SK-N-SH (cell line): ENCODE measurements at regions not wholly inside any gene's neighbourhood (a gene's known extent, or its start where the extent isn't known, plus 50 kb on each side); places are given as distances from the start of the nearest gene placed in this dataset.

Source experiments
- CTCF ChIA-PET: fragments of 300-600, 350-600 bp; formaldehyde crosslinking; extraction: SDS; loops from one replicate; lab custom pipeline; 2021; lab: Yijun Ruan, JAX
- POLR2A ChIA-PET: fragments of 350-600 bp; sonication (Branson Sonifier 250); formaldehyde crosslinking; extraction: SDS; loops from one replicate; lab custom pipeline; 2020; ENCODE audit warnings: antibody characterized with exemption, inconsistent platforms; lab: Yijun Ruan, JAX
- DNase-seq: peaks from one replicate; pipeline ENCODE4 v3.0.0; 2012
- H2AFZ ChIP-seq: fragments of 200-600 bp; sonication (generic); 2 replicates; pipeline ENCODE4 v1.8.1; 2016; ENCODE audit warnings: antibody characterized with exemption, mild to moderate bottlenecking, low read depth
- H3F3A ChIP-seq: fragments of 200-600 bp; sonication (generic); replicated peaks from 2 replicates; pipeline ENCODE3; 2016; ENCODE audit warnings: antibody characterized with exemption, mild to moderate bottlenecking; ENCODE audit not compliant: insufficient read depth
- H3K27ac ChIP-seq, 2 experiments: fragments of 200-500 bp in 1 of 2; fragments of 200-600 bp in 1 of 2; sonication (Bioruptor generic) in 1 of 2; sonication (generic), shearing (Covaris generic) in 1 of 2; 2 replicates each; pipeline versions ENCODE4 v1.5.1 to v1.6.1; 2014 to 2016; ENCODE audit warnings: low read depth in 2 of 2, inconsistent platforms in 1 of 2, low read length in 1 of 2, mild to moderate bottlenecking in 1 of 2, mixed read lengths in 1 of 2
- H3K27me3 ChIP-seq: fragments of 200-600 bp; sonication (generic), shearing (Covaris generic); 2 replicates; pipeline ENCODE4 v1.6.1; 2016; ENCODE audit warnings: mixed run types; ENCODE audit not compliant: insufficient read depth
- H3K36me3 ChIP-seq, 2 experiments: fragments of 200-500 bp in 1 of 2; fragments of 200-600 bp in 1 of 2; sonication (Bioruptor generic) in 1 of 2; sonication (generic) in 1 of 2; replicated peaks in 1 of 2; 2 replicates each; pipeline versions ENCODE3 to v1.5.1; 2014 to 2016; ENCODE audit warnings: low read length in 1 of 2, mild to moderate bottlenecking in 1 of 2; ENCODE audit not compliant: insufficient read depth in 2 of 2, control insufficient read depth in 1 of 2
- H3K4me1 ChIP-seq, 2 experiments: fragments of 200-500 bp in 1 of 2; fragments of 200-600 bp in 1 of 2; sonication (Bioruptor generic) in 1 of 2; sonication (generic), shearing (Covaris generic) in 1 of 2; 2 replicates each; pipeline versions ENCODE4 v1.5.1 to v1.6.1; 2014 to 2016; ENCODE audit warnings: low read depth in 1 of 2, low read length in 1 of 2, mixed run types in 1 of 2; ENCODE audit not compliant: insufficient read depth in 2 of 2, control insufficient read depth in 1 of 2
- H3K4me2 ChIP-seq: fragments of 200-600 bp; sonication (generic), shearing (Covaris generic); 2 replicates; pipeline ENCODE4 v1.6.1; 2017; ENCODE audit warnings: mixed run types
- H3K4me3 ChIP-seq, 2 experiments: fragments of 200-500 bp in 1 of 2; fragments of 200-600 bp in 1 of 2; sonication (Bioruptor generic) in 1 of 2; sonication (generic), shearing (Covaris generic) in 1 of 2; 2 replicates each; pipeline versions ENCODE4 v1.5.1 to v1.8.1; 2014 to 2016; ENCODE audit warnings: low read depth in 2 of 2, inconsistent platforms in 1 of 2, low read length in 1 of 2, mild to moderate bottlenecking in 1 of 2, mixed read lengths in 1 of 2, moderate library complexity in 1 of 2
- H3K79me2 ChIP-seq: fragments of 200-600 bp; sonication (generic); 2 replicates; pipeline ENCODE4 v1.8.1; 2017; ENCODE audit warnings: mild to moderate bottlenecking; ENCODE audit not compliant: insufficient read depth
- H3K9ac ChIP-seq: fragments of 200-600 bp; sonication (generic); 2 replicates; pipeline ENCODE4 v1.6.1; 2017; ENCODE audit warnings: mixed run types
- H3K9me2 ChIP-seq: fragments of 200-600 bp; sonication (generic); 2 replicates; pipeline ENCODE4 v1.6.1; 2017; ENCODE audit warnings: mixed run types
- H3K9me3 ChIP-seq: fragments of 200-600 bp; sonication (generic); 2 replicates; pipeline ENCODE4 v1.6.1; 2017; ENCODE audit warnings: mixed run types, mild to moderate bottlenecking, moderate library complexity
- H4K20me1 ChIP-seq: fragments of 200-600 bp; sonication (generic); 2 replicates; pipeline ENCODE4 v1.6.1; 2017; ENCODE audit warnings: mild to moderate bottlenecking, mixed run types; ENCODE audit not compliant: insufficient read depth
- CHD2 ChIP-seq: fragments of 150-350 bp; IDR thresholded peaks from 2 replicates; pipeline ENCODE4 v1.6.1; 2018; ENCODE audit warnings: low read length; ENCODE audit not compliant: partially characterized antibody
- CTCF ChIP-seq: fragments of 200-600 bp; sonication (generic); IDR thresholded peaks from 2 replicates; pipeline ENCODE4 v1.6.1; 2017; ENCODE audit warnings: antibody characterized with exemption, mild to moderate bottlenecking, moderate library complexity
- EP300 ChIP-seq, 2 experiments: IDR thresholded peaks; 2 replicates each; pipeline versions ENCODE4 v1.4.0 to v1.6.1; 2012; ENCODE audit warnings: borderline replicate concordance in 1 of 2, low read depth in 1 of 2, low read length in 1 of 2
- EZH2phosphoT487 ChIP-seq: fragments of 200-600 bp; sonication (generic); IDR thresholded peaks from 2 replicates; pipeline ENCODE4 v1.6.1; 2017; ENCODE audit warnings: low read depth, mixed run types, mild to moderate bottlenecking, antibody characterized with exemption, moderate library complexity, borderline replicate concordance
- FOSL2 ChIP-seq: IDR thresholded peaks from 2 replicates; pipeline ENCODE4 v1.4.0; 2012; ENCODE audit warnings: low read depth, mild to moderate bottlenecking, moderate library complexity, borderline replicate concordance
- FOXJ3 ChIP-seq: sonication (generic); formaldehyde crosslinking; IDR thresholded peaks from 2 replicates; pipeline ENCODE4 v1.5.1; 2020; ENCODE audit warnings: mild to moderate bottlenecking, missing genetic modification reagents
- FOXM1 ChIP-seq: IDR thresholded peaks from 2 replicates; pipeline ENCODE4 v1.4.0; 2012; ENCODE audit warnings: low read depth, mild to moderate bottlenecking
- GABPA ChIP-seq: IDR thresholded peaks from 2 replicates; pipeline ENCODE4 v1.4.0; 2012; ENCODE audit warnings: low read depth, mild to moderate bottlenecking
- GATA2 ChIP-seq: sonication (generic); formaldehyde crosslinking; IDR thresholded peaks from 2 replicates; pipeline ENCODE4 v1.5.0; 2020; ENCODE audit warnings: mild to moderate bottlenecking, missing genetic modification reagents
- MEF2A ChIP-seq: IDR thresholded peaks from 2 replicates; pipeline ENCODE4 v1.4.0; 2012; ENCODE audit warnings: low read depth, borderline replicate concordance
- NFIC ChIP-seq: IDR thresholded peaks from 2 replicates; pipeline ENCODE4 v1.4.0; 2012; ENCODE audit warnings: borderline replicate concordance
- PBX3 ChIP-seq: IDR thresholded peaks from 2 replicates; pipeline ENCODE4; 2012
- POLR2AphosphoS5 ChIP-seq: IDR thresholded peaks from 2 replicates; pipeline ENCODE4 v1.6.1; 2012; ENCODE audit warnings: low read depth, low read length
- RAD21 ChIP-seq: IDR thresholded peaks from 2 replicates; pipeline ENCODE4 v1.6.1; 2012; ENCODE audit warnings: mild to moderate bottlenecking, low read length
- RFX5 ChIP-seq: IDR thresholded peaks from 2 replicates; pipeline ENCODE4 v1.6.1; 2012; ENCODE audit warnings: mild to moderate bottlenecking, improper control_type of control experiment, low read length
- RXRA ChIP-seq: IDR thresholded peaks from 2 replicates; pipeline ENCODE4 v1.4.0; 2012; ENCODE audit warnings: low read depth, mild to moderate bottlenecking, borderline replicate concordance
- TCF12 ChIP-seq: IDR thresholded peaks from 2 replicates; pipeline ENCODE4 v1.4.0; 2012
- TEAD4 ChIP-seq: IDR thresholded peaks from 2 replicates; pipeline ENCODE4 v1.4.0; 2012; ENCODE audit warnings: mild to moderate bottlenecking, borderline replicate concordance; ENCODE audit not compliant: insufficient read depth
- USF1 ChIP-seq: IDR thresholded peaks from 2 replicates; pipeline ENCODE4 v1.4.0; 2012; ENCODE audit warnings: low read depth, borderline replicate concordance
- USF2 ChIP-seq: fragments of 150-350 bp; IDR thresholded peaks from 2 replicates; pipeline ENCODE4 v1.6.1; 2017; ENCODE audit warnings: antibody characterized with exemption, low read length, low read depth, borderline replicate concordance
- YY1 ChIP-seq: IDR thresholded peaks from 2 replicates; pipeline ENCODE4 v1.4.0; 2012; ENCODE audit warnings: low read depth, mild to moderate bottlenecking
- WGBS: methylation state at CpG from one replicate; pipeline ENCODE4 v1.1.6; 2017; ENCODE audit warnings: low lambda C conversion rate; 5-methylcytosine and 5-hydroxymethylcytosine counted together

- CTCF ChIA-PET, result interaction anchor here (1.4 kb wide), 1 partner anchor 11 kb away, joined by 3 read pairs; no protein-coding TSS in a partner anchor
- peak overlapping the region; percentile 86; the same call in 1 of the 2 replicates for H2AFZ ChIP-seq
- peak overlapping the region; percentile 83 for H3K4me2 ChIP-seq
- H3K9me3 ChIP-seq, result no peaks in the 10 kb centered on the region
- no peaks in the 10 kb centered on the region for H3K9me2 ChIP-seq
- H4K20me1 ChIP-seq, result no peaks in the 10 kb centered on the region
- DNase-seq, result no peak
- POLR2A ChIA-PET, result no interaction called here
- no peaks in the 10 kb centered on the region for H3K79me2 ChIP-seq
- no peaks in the 10 kb centered on the region for H3K36me3 ChIP-seq
- peak overlapping the region; percentile 81 to 98; a peak in 3 of 4 replicates for H3K27ac ChIP-seq
- H3K27me3 ChIP-seq, result no peaks in the 10 kb centered on the region
- WGBS, result 42% methylated on average over 1 of the region's 1 CpG
- peaks cover 31% of the 10 kb centered on the region for H3F3A ChIP-seq
- peak overlapping the region; percentile 78; the same call in 1 of the 2 replicates for H3K9ac ChIP-seq
- peaks cover 0 to 22% of the 10 kb centered on the region in 2 experiments for H3K4me1 ChIP-seq
- no peak for TF ChIP-seq TEAD4
- TF ChIP-seq GATA2 (CRISPR knock-in tag), result no peak
- no peak for TF ChIP-seq FOXM1
- TF ChIP-seq RAD21, result no peak
- TF ChIP-seq USF1, result no peak
- no peak overlapping the region for H3K4me3 ChIP-seq
Observed at GRCh38 chr10:36171556-36171952, 529.5 kb upstream of the FZD8 start.

- peak overlapping the region; percentile 86; the same call in 1 of the 2 replicates for H2AFZ ChIP-seq
- ChIA-PET POLR2A (no interaction called here), CTCF (no interaction called here)
- no peaks in the 10 kb centered on the region for H4K20me1 ChIP-seq
- H3K4me1 ChIP-seq, result peaks cover 0 to 22% of the 10 kb centered on the region in 2 experiments
- H3K9me3 ChIP-seq, result no peaks in the 10 kb centered on the region
- H3K36me3 ChIP-seq, result no peaks in the 10 kb centered on the region
- H3K4me3 ChIP-seq, result no peak overlapping the region
- peak overlapping the region; percentile 83; the same call in 1 of the 2 replicates for H3K4me2 ChIP-seq
- no peaks in the 10 kb centered on the region for H3K79me2 ChIP-seq
- no peaks in the 10 kb centered on the region for H3K9me2 ChIP-seq
- peak overlapping the region; percentile 81 to 98; a peak in 3 of 4 replicates for H3K27ac ChIP-seq
- no peak for DNase-seq
- WGBS, result 55% methylated on average over 4 of the region's 4 CpGs
- H3F3A ChIP-seq, result peaks cover 31% of the 10 kb centered on the region
- H3K9ac ChIP-seq, result peak overlapping the region; percentile 78; the same call in 1 of the 2 replicates
- no peaks in the 10 kb centered on the region for H3K27me3 ChIP-seq
- TF ChIP-seq TCF12 (peak; percentile 90), EP300 (IDR thresholded peaks at IDR 0.05; ENCODE audit: borderline replicate concordance in 1 of 2, low read depth in 1 of 2, low read length in 1 of 2) (peak; percentile 56 to 90), FOXM1 (no peak), YY1 (no peak), CHD2 (no peak), CTCF (no peak), FOSL2 (no peak; the same call in 1 of the 2 replicates), USF2 (no peak), PBX3 (peak; percentile 89), USF1 (no peak), RXRA (peak; percentile 52; the same call in 1 of the 2 replicates), FOXJ3 (CRISPR knock-in tag) (no peak), RFX5 (no peak), EZH2phosphoT487 (no peak), NFIC (peak; percentile 52; the same call in 1 of the 2 replicates), GABPA (no peak), POLR2AphosphoS5 (peak; percentile 62; the same call in 1 of the 2 replicates), TEAD4 (peak; percentile 71; the same call in 1 of the 2 replicates), MEF2A (no peak)
Observed at GRCh38 chr10:36170943-36171501, 528.9 kb upstream of the FZD8 start.
